Ishikawa (cell line): ENCODE measurements at regions not wholly inside any gene's neighbourhood (a gene's known extent, or its start where the extent isn't known, plus 50 kb on each side); places are given as distances from the start of the nearest gene placed in this dataset.

Experiments
- CEBPB ChIP-seq: IDR thresholded peaks from 2 replicates; pipeline ENCODE4 v1.6.1; 2012
- CREB1 ChIP-seq: IDR thresholded peaks from 2 replicates; pipeline ENCODE4 v1.6.1; 2012; ENCODE audit warnings: low read depth
- EGR1 ChIP-seq: IDR thresholded peaks from 2 replicates; pipeline ENCODE4 v1.6.1; 2012
- EP300 ChIP-seq: IDR thresholded peaks from 2 replicates; pipeline ENCODE4 v1.6.1; 2012; ENCODE audit warnings: borderline replicate concordance
- FOXM1 ChIP-seq: IDR thresholded peaks from 2 replicates; pipeline ENCODE4 v1.6.1; 2012; ENCODE audit warnings: low read depth, borderline replicate concordance
- NFIC ChIP-seq: IDR thresholded peaks from 2 replicates; pipeline ENCODE4 v1.6.1; 2012
- RAD21 ChIP-seq: IDR thresholded peaks from 2 replicates; pipeline ENCODE4 v1.6.1; 2012; ENCODE audit warnings: low read depth
- TAF1 ChIP-seq: IDR thresholded peaks from 2 replicates; pipeline ENCODE4 v1.6.1; 2012; ENCODE audit warnings: low read depth, mild to moderate bottlenecking
- TCF12 ChIP-seq: IDR thresholded peaks from 2 replicates; pipeline ENCODE4 v1.6.1; 2012; ENCODE audit warnings: low read depth
- TEAD4 ChIP-seq: IDR thresholded peaks from 2 replicates; pipeline ENCODE4 v1.6.1; 2012
- YY1 ChIP-seq: IDR thresholded peaks from 2 replicates; pipeline ENCODE4 v1.6.1; 2012; ENCODE audit warnings: low read depth
- ZBTB7A ChIP-seq: IDR thresholded peaks from 2 replicates; pipeline ENCODE4 v1.6.1; 2012; ENCODE audit warnings: low read depth
- TF ChIP-seq, protein P1 (sequence below): IDR thresholded peaks from 2 replicates; pipeline ENCODE4 v1.6.1; 2012; ENCODE audit warnings: low read depth, mild to moderate bottlenecking
- TF ChIP-seq, protein P2 (sequence below): IDR thresholded peaks from 2 replicates; pipeline ENCODE4 v1.6.1; 2012
- TF ChIP-seq, protein P3 (sequence below): IDR thresholded peaks from 2 replicates; pipeline ENCODE4 v1.6.1; 2012

DNA sequence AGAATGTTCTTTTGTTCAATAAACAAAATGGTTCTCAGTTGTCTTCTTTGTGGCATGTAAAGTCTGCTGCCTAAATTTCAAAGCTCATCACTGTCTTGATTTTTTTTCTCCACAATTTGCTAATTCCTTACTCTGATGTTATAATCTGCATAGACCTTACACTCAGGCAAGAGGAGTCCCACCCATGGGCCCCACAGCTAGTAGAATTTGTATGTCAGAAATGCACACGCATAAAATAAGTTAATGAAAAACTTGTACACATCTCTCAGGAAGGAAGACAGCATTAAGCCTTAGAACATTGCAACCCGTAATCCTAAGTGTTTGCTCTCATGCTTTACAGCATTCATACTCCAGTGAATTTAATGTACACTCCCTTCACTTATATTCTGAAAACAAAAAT lies 280.8 kb downstream of the ATXN7L3B start:
- TF ChIP-seq CREB1 = no peak
- no peak for TF ChIP-seq ZBTB7A
- TF ChIP-seq, protein P1, sequence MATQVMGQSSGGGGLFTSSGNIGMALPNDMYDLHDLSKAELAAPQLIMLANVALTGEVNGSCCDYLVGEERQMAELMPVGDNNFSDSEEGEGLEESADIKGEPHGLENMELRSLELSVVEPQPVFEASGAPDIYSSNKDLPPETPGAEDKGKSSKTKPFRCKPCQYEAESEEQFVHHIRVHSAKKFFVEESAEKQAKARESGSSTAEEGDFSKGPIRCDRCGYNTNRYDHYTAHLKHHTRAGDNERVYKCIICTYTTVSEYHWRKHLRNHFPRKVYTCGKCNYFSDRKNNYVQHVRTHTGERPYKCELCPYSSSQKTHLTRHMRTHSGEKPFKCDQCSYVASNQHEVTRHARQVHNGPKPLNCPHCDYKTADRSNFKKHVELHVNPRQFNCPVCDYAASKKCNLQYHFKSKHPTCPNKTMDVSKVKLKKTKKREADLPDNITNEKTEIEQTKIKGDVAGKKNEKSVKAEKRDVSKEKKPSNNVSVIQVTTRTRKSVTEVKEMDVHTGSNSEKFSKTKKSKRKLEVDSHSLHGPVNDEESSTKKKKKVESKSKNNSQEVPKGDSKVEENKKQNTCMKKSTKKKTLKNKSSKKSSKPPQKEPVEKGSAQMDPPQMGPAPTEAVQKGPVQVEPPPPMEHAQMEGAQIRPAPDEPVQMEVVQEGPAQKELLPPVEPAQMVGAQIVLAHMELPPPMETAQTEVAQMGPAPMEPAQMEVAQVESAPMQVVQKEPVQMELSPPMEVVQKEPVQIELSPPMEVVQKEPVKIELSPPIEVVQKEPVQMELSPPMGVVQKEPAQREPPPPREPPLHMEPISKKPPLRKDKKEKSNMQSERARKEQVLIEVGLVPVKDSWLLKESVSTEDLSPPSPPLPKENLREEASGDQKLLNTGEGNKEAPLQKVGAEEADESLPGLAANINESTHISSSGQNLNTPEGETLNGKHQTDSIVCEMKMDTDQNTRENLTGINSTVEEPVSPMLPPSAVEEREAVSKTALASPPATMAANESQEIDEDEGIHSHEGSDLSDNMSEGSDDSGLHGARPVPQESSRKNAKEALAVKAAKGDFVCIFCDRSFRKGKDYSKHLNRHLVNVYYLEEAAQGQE = no peak
- no peak for TF ChIP-seq TEAD4
- TF ChIP-seq TAF1 = no peak
- TF ChIP-seq, protein P2, sequence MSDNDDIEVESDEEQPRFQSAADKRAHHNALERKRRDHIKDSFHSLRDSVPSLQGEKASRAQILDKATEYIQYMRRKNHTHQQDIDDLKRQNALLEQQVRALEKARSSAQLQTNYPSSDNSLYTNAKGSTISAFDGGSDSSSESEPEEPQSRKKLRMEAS = no peak
- TF ChIP-seq NFIC = no peak
- no peak for TF ChIP-seq EP300
- TF ChIP-seq, protein P3, sequence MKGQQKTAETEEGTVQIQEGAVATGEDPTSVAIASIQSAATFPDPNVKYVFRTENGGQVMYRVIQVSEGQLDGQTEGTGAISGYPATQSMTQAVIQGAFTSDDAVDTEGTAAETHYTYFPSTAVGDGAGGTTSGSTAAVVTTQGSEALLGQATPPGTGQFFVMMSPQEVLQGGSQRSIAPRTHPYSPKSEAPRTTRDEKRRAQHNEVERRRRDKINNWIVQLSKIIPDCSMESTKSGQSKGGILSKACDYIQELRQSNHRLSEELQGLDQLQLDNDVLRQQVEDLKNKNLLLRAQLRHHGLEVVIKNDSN = no peak
- TF ChIP-seq RAD21 = no peak
- no peak for TF ChIP-seq FOXM1
- no peak for TF ChIP-seq CEBPB
- no peak for TF ChIP-seq YY1

DNA sequence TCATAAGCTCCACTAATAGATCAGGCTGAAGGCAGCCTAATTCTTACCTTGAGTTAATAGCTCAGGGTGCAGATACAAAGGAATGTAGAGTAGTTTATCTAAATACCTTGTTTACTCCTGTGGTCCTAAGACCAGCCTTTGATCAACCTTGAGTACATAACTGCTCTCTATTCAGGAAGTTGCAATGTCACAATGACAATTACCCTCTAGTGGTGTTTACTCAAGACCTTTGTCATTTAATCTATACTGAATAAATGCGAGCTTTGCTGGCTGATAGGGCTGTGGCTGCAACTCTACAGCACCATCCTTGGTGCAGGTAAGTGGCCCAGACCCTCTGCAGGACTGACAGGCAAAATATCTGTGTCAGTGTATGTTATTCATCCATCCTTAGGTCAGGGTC lies 282.7 kb downstream of the ATXN7L3B start:
- no peak for TF ChIP-seq EP300
- TF ChIP-seq, protein P3 = no peak
- TF ChIP-seq YY1 = no peak
- no peak for TF ChIP-seq RAD21
- TF ChIP-seq ZBTB7A = no peak
- TF ChIP-seq, protein P2 = no peak
- no peak for TF ChIP-seq EGR1
- no peak for TF ChIP-seq TAF1
- no peak for TF ChIP-seq FOXM1
- no peak for TF ChIP-seq TCF12
- TF ChIP-seq CEBPB = no peak
- no peak for TF ChIP-seq NFIC
- no peak for TF ChIP-seq TEAD4
- TF ChIP-seq, protein P1 = no peak
- TF ChIP-seq CREB1 = no peak

DNA sequence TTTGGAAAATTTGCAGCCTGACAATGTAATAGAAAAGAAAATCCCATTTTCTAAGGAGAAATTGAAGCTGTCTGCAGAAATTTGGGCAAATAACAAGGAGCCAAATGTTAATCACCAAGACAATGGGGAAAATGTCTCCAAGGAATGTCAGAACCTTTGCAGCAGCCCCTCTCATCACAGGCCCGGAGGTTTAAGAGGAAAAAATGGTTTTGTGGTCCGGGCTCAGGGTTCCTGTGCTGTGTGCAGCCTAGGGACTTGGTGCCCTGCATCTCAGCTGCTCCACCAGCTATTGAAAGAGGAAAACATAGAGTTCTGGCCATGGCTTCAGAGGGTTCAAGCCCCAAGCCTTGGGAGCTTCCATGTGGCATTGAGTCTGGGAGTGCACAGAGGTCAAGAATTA lies 298.9 kb downstream of the ATXN7L3B start:
- TF ChIP-seq, protein P3 = no peak
- TF ChIP-seq ZBTB7A (no peak), NFIC (no peak)

DNA sequence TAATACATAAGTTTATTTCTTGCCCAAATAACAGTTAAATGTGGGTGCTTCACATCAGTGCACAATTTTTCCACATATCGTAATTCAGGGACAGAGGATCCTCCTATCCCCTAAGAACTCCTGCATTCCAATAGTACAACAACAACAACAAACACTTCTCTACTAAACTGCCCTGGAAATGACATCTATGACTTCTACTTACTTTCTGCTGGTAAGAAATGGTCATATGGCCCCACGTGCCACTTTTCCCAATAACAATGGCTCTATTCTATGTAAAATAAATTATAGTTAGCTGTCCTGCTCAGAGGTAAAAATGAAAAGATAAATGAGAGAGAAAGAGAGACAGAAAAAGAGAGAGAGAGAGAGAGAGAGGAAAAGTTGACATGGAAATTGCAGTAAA lies 308.5 kb downstream of the ATXN7L3B start:
- no peak for TF ChIP-seq CREB1
- TF ChIP-seq RAD21 = no peak
- TF ChIP-seq EGR1 = no peak

DNA sequence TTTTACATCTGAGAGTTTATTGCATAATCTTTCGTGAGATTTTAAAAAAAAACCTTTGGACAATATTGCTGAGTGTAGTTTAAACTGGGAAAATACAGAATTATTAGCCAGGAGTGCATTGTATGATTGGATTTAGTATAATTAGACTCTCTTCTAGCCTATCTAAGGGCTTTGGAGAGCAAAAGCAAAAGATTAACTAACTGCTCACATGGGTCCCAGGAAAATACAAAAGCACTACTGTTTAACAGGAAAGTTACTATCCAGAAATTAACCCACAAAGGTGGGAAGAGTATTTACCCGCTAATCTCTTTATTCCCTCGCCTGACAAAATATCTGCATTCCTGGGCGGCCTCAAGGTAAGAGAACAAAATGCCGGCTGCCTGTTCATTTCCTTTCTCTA lies 309.5 kb downstream of the ATXN7L3B start:
- no peak for TF ChIP-seq TCF12
- no peak for TF ChIP-seq TEAD4

DNA sequence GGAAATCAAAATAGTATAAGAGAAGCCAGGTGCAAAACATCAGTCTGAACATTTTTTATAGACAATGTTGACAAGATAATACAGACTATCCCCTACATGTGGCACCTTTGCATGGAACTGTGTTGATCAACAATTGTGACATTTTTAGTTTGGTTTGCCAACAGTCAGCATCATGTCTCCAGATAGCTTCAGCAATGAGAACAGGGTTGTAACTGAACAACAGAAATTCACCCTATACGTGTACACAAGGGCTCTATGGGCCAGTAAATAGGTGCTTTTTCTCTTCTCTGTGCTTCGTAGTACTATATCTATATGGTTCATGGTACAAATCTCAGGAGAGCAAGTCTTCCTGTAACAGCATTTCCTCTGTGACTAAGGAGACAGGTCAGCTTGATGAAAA lies 310.4 kb downstream of the ATXN7L3B start:
- TF ChIP-seq CREB1 (no peak), TEAD4 (no peak), EGR1 (no peak), TAF1 (no peak), YY1 (no peak), CEBPB (no peak), TCF12 (no peak), EP300 (no peak), NFIC (no peak), RAD21 (no peak)
- TF ChIP-seq, protein P3 = no peak
- TF ChIP-seq, protein P1 = no peak
